BLaER1 (cell line): ENCODE measurements at regions not wholly inside any gene's neighbourhood (a gene's known extent, or its start where the extent isn't known, plus 50 kb on each side); places are given as distances from the start of the nearest gene placed in this dataset.

Experiments
- H3K27ac ChIP-seq: shearing (Covaris generic); formaldehyde crosslinking; 2 replicates; pipeline ENCODE4 v1.8.1; 2022
- H3K27me3 ChIP-seq: shearing (Covaris generic); formaldehyde crosslinking; 2 replicates; pipeline ENCODE4 v1.8.1; 2022
- H3K36me3 ChIP-seq: shearing (Covaris generic); formaldehyde crosslinking; 2 replicates; pipeline ENCODE4 v1.8.1; 2022
- H3K4me1 ChIP-seq: shearing (Covaris generic); formaldehyde crosslinking; 2 replicates; pipeline ENCODE4 v1.8.1; 2022
- H3K4me2 ChIP-seq: shearing (Covaris generic); formaldehyde crosslinking; 2 replicates; pipeline ENCODE4 v1.8.1; 2022
- H3K4me3 ChIP-seq: shearing (Covaris generic); formaldehyde crosslinking; 2 replicates; pipeline ENCODE4 v1.8.1; 2022
- H3K9ac ChIP-seq: shearing (Covaris generic); formaldehyde crosslinking; 2 replicates; pipeline ENCODE4 v1.8.1; 2022
- H3K9me3 ChIP-seq: shearing (Covaris generic); formaldehyde crosslinking; 2 replicates; pipeline ENCODE4 v1.8.1; 2022
- H4K20me1 ChIP-seq: shearing (Covaris generic); formaldehyde crosslinking; 2 replicates; pipeline ENCODE4 v1.8.1; 2022
- Cebpa-rat ChIP-seq: shearing (Covaris generic); IDR thresholded peaks from 2 replicates; pipeline ENCODE4 v1.8.1; 2022

DNA sequence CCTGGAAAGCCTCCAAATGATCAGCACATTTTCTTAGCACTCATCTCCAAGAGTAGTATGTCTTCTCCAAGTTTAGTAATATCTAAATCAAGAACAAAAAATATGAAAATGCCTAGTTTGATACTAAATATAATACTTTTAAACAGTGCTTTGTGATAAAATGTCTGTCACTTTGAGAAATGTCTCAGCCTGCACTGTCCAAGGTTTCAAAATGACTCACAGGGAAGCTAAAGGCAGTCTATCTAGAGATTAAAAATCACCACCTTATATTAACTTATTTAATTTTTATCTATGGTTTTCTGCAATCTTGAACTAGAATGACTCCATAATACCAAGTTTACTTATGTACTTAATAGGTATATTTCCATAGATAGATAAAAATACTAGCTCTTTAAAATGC, 633.0 kb upstream of the C9orf72 start:
- Histone ChIP-seq H3K27me3 (no peaks in the 10 kb centered on the region), H3K4me2 (no peak overlapping the region), H3K4me1 (0 out of 2 replicates have a peak, but pooled peaks cover 5% of the 10 kb centered on the region), H3K4me3 (no peak overlapping the region), H3K36me3 (no peaks in the 10 kb centered on the region), H3K9me3 (no peaks in the 10 kb centered on the region), H3K27ac (no peak overlapping the region), H4K20me1 (no peaks in the 10 kb centered on the region), H3K9ac (no peak overlapping the region)
- no peak for TF ChIP-seq Cebpa-rat

DNA sequence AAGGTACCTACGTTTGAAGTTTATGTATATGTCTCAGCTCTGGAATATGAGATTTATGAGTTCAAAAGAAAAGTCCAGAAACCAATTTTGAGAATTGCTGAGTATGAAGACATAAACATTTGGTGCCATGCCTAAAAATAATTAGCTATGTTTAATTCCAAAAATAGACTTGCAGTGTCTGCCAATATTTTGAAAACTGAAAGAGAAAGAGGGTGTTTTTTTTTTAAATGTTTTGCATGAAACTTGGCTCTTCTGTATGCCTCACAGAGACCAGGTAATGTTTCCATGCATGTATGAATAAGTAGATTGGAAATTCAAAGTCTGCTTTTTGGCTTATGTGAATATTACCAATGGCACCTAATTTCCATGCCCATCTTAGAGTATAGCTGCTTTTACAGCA, 634.4 kb upstream of the C9orf72 start:
- Histone ChIP-seq H3K27ac (no peak overlapping the region), H3K27me3 (no peaks in the 10 kb centered on the region), H3K9ac (no peak overlapping the region), H3K4me2 (no peak overlapping the region), H3K9me3 (no peaks in the 10 kb centered on the region), H4K20me1 (no peaks in the 10 kb centered on the region), H3K4me3 (no peak overlapping the region), H3K4me1 (0 out of 2 replicates have a peak, but pooled peaks cover 5% of the 10 kb centered on the region), H3K36me3 (no peaks in the 10 kb centered on the region)
- no peak for TF ChIP-seq Cebpa-rat

DNA sequence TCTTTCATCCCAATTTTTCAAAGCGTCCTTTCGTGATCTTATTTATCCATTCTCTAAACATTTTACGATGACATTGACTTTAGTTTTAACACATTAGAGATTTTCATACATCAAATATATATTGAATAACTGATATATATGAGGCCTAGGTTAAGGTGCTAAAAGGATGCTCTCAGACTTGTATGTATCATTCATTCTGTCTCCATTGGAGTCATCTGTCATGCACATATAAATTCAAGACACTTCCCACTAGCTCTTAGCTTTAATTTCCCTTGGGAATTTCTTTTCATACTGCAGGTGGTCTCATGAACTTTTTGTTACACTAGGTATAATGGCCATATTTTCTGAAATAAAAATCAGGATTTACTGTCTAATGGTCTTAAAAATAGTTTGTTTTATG, 635.8 kb upstream of the C9orf72 start:
- H3K4me2 ChIP-seq, result no peak overlapping the region
- no peak overlapping the region for H3K4me3 ChIP-seq

DNA sequence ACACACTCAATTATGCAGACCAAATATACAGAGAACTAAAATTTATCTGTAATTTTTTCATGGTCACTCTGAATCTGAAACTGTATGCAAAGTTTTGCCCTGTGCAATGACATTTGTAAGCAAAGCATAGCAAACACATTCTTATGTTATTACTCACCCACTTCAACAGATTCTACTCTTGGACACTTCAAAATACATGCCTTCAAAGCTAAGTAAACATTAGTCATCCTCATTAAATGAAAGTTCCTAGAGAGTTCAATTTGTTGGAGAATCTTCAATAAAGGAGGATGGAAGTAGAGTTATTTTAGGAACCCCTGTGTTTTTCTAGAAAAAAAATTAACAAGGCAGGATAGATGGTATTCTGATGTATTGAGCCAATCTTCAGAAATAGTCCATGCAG, 639.7 kb upstream of the C9orf72 start:
- TF ChIP-seq Cebpa-rat, result no peak
- Histone ChIP-seq H3K9me3 (no peaks in the 10 kb centered on the region), H3K27ac (no peak overlapping the region), H3K4me1 (0 out of 2 replicates have a peak, but pooled peaks cover under 1% of the 10 kb centered on the region), H4K20me1 (no peaks in the 10 kb centered on the region), H3K9ac (no peak overlapping the region), H3K36me3 (no peaks in the 10 kb centered on the region), H3K27me3 (no peaks in the 10 kb centered on the region), H3K4me2 (no peak overlapping the region), H3K4me3 (no peak overlapping the region)

More for the DNA sequence above, 635.8 kb upstream of the C9orf72 start:
- no peak overlapping the region for H3K9ac ChIP-seq
- no peaks in the 10 kb centered on the region for H3K36me3 ChIP-seq
- H3K4me1 ChIP-seq, result 0 out of 2 replicates have a peak, but pooled peaks cover 5% of the 10 kb centered on the region
- no peak overlapping the region for H3K27ac ChIP-seq
- no peaks in the 10 kb centered on the region for H3K9me3 ChIP-seq
- H3K27me3 ChIP-seq, result no peaks in the 10 kb centered on the region
- no peak for TF ChIP-seq Cebpa-rat
- no peaks in the 10 kb centered on the region for H4K20me1 ChIP-seq

DNA sequence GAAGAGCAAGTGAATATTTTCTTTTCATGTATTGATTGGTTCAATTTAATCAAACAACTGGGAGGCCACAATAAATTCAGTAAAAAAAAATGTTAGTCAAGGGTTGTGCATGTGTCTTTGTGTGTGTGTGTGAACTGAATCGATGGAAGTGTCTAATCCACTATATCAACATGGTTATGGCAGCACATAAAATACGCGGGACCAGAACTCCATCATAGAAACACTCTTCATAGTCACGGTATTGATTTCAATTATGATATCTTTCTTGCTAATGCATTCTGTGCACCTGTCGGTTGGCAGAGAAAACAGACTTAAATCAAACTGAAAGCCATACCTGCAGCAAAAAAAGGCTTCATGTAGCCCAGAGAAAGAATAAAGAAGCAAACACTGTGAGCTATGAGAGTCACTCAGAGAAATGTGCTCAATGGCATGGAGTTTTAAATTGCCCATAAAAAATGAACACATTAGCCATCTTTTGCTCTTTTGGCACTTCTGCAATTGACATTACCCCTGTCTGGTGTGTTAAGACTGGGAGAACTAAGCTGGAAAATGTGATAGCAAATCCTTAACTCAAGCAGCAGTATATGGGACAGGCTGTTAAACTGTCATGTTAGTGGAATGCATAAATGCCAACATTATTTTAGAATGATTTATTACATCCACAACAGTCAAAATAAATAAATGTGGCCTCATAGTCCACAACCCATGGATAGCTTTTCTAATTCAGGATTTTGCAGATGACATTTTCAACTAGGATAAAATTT, 642.4 kb upstream of the C9orf72 start:
- no peak for TF ChIP-seq Cebpa-rat

DNA sequence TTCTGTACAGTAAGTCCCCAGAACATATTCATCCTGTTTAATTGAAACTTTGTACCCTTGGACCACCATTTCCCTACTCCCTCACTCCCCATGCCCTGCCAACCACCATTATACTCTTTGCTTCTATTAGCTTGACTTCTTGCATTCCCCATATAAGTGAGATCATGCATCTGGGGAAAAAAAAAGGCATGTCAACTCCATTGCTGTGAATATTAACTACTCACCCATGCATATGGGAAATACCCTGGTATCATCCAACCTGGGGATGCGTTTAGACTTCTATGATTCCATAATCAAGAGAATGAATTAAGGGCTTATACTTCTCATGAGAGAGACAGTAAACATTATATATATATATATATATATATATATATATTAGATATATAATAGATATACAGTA, 659.4 kb upstream of the C9orf72 start:
- no peak for TF ChIP-seq Cebpa-rat
- no peak overlapping the region for H3K27ac ChIP-seq

More for the DNA sequence above, 642.4 kb upstream of the C9orf72 start:
- H3K27ac ChIP-seq, result no peak overlapping the region
- no peak overlapping the region for H3K4me3 ChIP-seq
- no peaks in the 10 kb centered on the region for H3K27me3 ChIP-seq
- no peaks in the 10 kb centered on the region for H4K20me1 ChIP-seq
- H3K9me3 ChIP-seq, result no peaks in the 10 kb centered on the region
- H3K4me1 ChIP-seq, result no peaks in the 10 kb centered on the region
- no peak overlapping the region for H3K9ac ChIP-seq
- no peak overlapping the region for H3K4me2 ChIP-seq
- no peaks in the 10 kb centered on the region for H3K36me3 ChIP-seq

DNA sequence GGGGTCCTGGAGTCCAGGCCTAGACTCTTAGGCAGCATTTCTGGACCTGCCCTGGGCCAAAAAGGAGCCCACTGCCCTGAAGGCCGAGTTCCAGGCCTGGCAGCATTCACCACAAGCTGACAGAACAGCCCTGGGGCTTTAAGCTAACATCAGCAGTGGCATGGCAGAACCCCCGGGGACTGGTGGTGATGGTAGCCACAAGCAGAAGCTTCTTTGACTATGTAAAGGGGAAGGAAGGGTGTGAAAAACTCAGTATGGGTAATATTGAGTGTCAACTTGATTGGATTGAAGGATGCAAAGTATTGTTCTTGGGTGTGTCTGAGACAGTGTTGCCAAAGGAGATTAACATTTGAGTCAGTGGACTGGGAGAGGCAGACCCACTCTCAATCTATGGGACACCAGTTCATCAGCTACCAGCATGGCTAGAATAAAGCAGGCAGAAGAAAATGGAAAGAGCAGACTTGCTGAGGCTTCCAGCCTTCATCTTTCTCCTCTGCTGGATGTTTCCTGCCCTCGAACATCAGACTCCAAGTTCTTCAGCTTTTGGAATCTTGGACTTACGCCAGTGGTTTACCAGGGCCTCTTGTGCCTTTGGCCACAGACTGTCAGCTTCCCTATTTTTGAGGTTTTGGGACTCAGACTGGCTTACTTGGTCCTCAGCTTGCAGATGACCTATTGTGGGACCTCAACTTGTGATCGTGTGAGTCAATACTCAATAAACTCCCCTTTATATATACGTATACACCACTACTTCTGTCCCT, 661.0 kb upstream of the C9orf72 start:
- no peaks in the 10 kb centered on the region for H3K36me3 ChIP-seq
- no peaks in the 10 kb centered on the region for H4K20me1 ChIP-seq
- H3K4me1 ChIP-seq, result peaks cover 11% of the 10 kb centered on the region
- no peaks in the 10 kb centered on the region for H3K9me3 ChIP-seq
- TF ChIP-seq Cebpa-rat, result no peak
- H3K27ac ChIP-seq, result no peak overlapping the region
- no peak overlapping the region for H3K9ac ChIP-seq
- no peak overlapping the region for H3K4me3 ChIP-seq
- H3K4me2 ChIP-seq, result no peak overlapping the region; the same call in 1 of the 2 replicates
- no peaks in the 10 kb centered on the region for H3K27me3 ChIP-seq

More for the DNA sequence above, 659.4 kb upstream of the C9orf72 start:
- Histone ChIP-seq H4K20me1 (no peaks in the 10 kb centered on the region), H3K9ac (no peak overlapping the region), H3K4me1 (peaks cover 11% of the 10 kb centered on the region), H3K27me3 (no peaks in the 10 kb centered on the region), H3K36me3 (no peaks in the 10 kb centered on the region), H3K4me2 (no peak overlapping the region), H3K9me3 (no peaks in the 10 kb centered on the region), H3K4me3 (no peak overlapping the region)

DNA sequence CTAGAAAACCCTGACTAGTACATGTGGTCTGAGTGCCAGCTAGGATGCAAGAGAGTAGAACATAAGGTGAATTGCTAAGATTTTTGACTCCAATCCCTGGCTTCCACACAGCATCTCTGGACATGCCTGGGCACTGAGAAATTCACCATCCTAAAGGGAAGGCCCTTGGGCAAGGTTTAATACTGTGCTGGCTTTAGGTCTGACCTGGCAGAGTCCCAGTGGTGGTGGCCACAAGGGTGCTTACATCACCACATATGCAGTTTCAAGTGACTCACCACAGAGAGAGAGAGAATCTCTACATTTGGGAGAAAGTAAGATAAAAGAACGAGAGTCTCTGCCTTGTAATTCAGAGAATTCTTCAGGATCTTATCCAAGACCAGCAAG, 661.6 kb upstream of the C9orf72 start:
- no peak overlapping the region for H3K9ac ChIP-seq
- no peaks in the 10 kb centered on the region for H3K9me3 ChIP-seq
- H3K27me3 ChIP-seq, result no peaks in the 10 kb centered on the region
- H3K4me3 ChIP-seq, result no peak overlapping the region
- H3K4me2 ChIP-seq, result no peak overlapping the region
- no peaks in the 10 kb centered on the region for H3K36me3 ChIP-seq
- no peaks in the 10 kb centered on the region for H4K20me1 ChIP-seq
- TF ChIP-seq Cebpa-rat, result no peak
- H3K27ac ChIP-seq, result no peak overlapping the region
- H3K4me1 ChIP-seq, result peaks cover 11% of the 10 kb centered on the region

DNA sequence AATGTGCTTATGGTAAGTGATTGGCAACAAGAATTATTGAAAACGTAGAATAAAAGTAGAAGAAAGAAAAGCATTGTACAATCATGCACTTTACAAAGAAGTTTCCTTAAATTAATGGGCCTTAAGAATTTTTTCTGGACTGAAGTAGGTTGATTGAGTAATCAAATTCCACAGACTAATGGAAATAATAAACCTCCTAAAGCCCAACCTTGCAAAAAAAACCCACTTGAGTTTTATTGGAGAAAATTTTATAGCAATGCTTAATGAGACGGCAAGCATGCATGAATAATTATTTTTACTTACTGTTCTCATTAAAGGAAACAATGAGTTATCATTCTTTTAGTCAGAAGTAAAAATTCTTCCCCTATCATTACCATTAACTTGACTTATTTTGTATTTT, 676.1 kb upstream of the C9orf72 start:
- no peak overlapping the region for H3K9ac ChIP-seq
- no peak overlapping the region for H3K4me3 ChIP-seq
- H3K9me3 ChIP-seq, result no peaks in the 10 kb centered on the region
- H3K27ac ChIP-seq, result no peak overlapping the region
- no peaks in the 10 kb centered on the region for H3K36me3 ChIP-seq
- H3K27me3 ChIP-seq, result no peaks in the 10 kb centered on the region
- no peaks in the 10 kb centered on the region for H4K20me1 ChIP-seq
- no peak overlapping the region for H3K4me2 ChIP-seq
- H3K4me1 ChIP-seq, result no peaks in the 10 kb centered on the region
- no peak for TF ChIP-seq Cebpa-rat

DNA sequence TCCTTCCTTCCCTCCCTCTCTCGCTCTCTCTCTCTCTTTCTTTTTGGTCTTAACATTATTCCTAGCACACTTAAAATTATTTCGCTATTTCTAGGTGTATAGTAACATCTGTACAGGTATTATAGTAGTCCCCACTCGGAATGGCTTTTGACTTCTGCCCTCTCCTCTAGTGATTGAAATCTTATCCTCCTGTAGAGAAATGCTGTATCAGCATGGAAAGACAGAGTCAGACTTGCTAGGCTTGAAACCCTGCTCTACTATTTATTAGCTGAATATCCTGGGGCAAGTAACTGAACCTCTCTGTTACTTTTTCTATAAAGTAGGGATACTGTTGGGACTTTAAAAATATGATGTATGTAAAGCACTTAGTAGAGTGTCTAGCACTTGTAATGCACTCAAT, 681.9 kb upstream of the C9orf72 start:
- no peak overlapping the region for H3K4me2 ChIP-seq
- no peaks in the 10 kb centered on the region for H4K20me1 ChIP-seq
- H3K9me3 ChIP-seq, result no peaks in the 10 kb centered on the region
- H3K36me3 ChIP-seq, result no peaks in the 10 kb centered on the region
- no peaks in the 10 kb centered on the region for H3K27me3 ChIP-seq
- H3K4me3 ChIP-seq, result no peak overlapping the region
- no peak for TF ChIP-seq Cebpa-rat
- H3K27ac ChIP-seq, result no peak overlapping the region
- H3K4me1 ChIP-seq, result no peaks in the 10 kb centered on the region
- no peak overlapping the region for H3K9ac ChIP-seq
